WTC11 (cell line): ENCODE measurements at regions not wholly inside any gene's neighbourhood (a gene's known extent, or its start where the extent isn't known, plus 50 kb on each side); places are given as distances from the start of the nearest gene placed in this dataset.

Source experiments
- ATAC-seq: fragments of 200-7000 bp; cut with Tn5 transposase; 2 replicates; pipeline ENCODE4 v1.10.0; 2021; ENCODE audit warnings: mild to moderate bottlenecking, moderate library complexity
- CTCF ChIA-PET: fragments of 300-600 bp; sonication (Branson Sonifier 250); formaldehyde crosslinking; loops from one replicate; lab custom pipeline; 2021; ENCODE audit warnings: antibody characterized with exemption; lab: Charles Lee
- POLR2A ChIA-PET: fragments of 350-600 bp; sonication (Branson Sonifier 250); formaldehyde crosslinking; loops from one replicate; lab custom pipeline; 2021; ENCODE audit warnings: antibody characterized with exemption; lab: Charles Lee
- DNase-seq: peaks from one replicate; pipeline ENCODE4 v3.0.0; 2021; ENCODE audit warnings: low spot score
- H3K27ac Mint-ChIP-seq: 2 replicates; pipeline ENCODE4 v1.8.0; 2021; ENCODE audit warnings: mixed read lengths
- H3K27me3 Mint-ChIP-seq: 2 replicates; pipeline ENCODE4 v1.8.0; 2021; ENCODE audit warnings: low read depth, mild to moderate bottlenecking, moderate library complexity, mixed read lengths
- H3K36me3 Mint-ChIP-seq: 2 replicates; pipeline ENCODE4 v1.8.0; 2021; ENCODE audit warnings: mixed read lengths
- H3K4me1 Mint-ChIP-seq: 2 replicates; pipeline ENCODE4 v1.8.0; 2022; ENCODE audit warnings: mixed read lengths
- H3K4me3 Mint-ChIP-seq: 2 replicates; pipeline ENCODE4 v1.8.0; 2021; ENCODE audit warnings: mild to moderate bottlenecking, moderate library complexity, mixed read lengths
- H3K9me3 Mint-ChIP-seq: 2 replicates; pipeline ENCODE4 v1.8.0; 2021; ENCODE audit warnings: mixed read lengths
- CBFB ChIP-seq: sonication (generic); formaldehyde crosslinking; IDR thresholded peaks from 2 replicates; pipeline ENCODE4 v1.8.1; 2022; ENCODE audit warnings: mild to moderate bottlenecking, low read depth, missing genetic modification reagents
- ELF4 ChIP-seq: sonication (generic); formaldehyde crosslinking; IDR thresholded peaks from 2 replicates; pipeline ENCODE4 v1.8.1; 2022; ENCODE audit warnings: low read depth, mild to moderate bottlenecking, moderate library complexity, missing genetic modification reagents
- GRHL2 ChIP-seq: fragments of 250-450 bp; sonication (Bioruptor Pico); IDR thresholded peaks from 2 replicates; pipeline ENCODE4 v1.8.0; 2022; ENCODE audit warnings: mild to moderate bottlenecking, moderate library complexity; ENCODE audit not compliant: insufficient replicate concordance, severe bottlenecking
- GTF2I ChIP-seq: fragments of 250-450 bp; sonication (Bioruptor Pico); conservative IDR thresholded peaks from 2 replicates; pipeline ENCODE4 v1.4.0; 2021; ENCODE audit warnings: mild to moderate bottlenecking
- JAZF1 ChIP-seq: fragments of 250-450 bp; sonication (Bioruptor Pico); IDR thresholded peaks from 2 replicates; pipeline ENCODE4 v1.9.0; 2021; ENCODE audit warnings: moderate library complexity, mild to moderate bottlenecking, inconsistent platforms
- NFATC4 ChIP-seq: fragments of 250-450 bp; sonication (Bioruptor Pico); IDR thresholded peaks from 2 replicates; pipeline ENCODE4 v1.9.0; 2021; ENCODE audit warnings: mild to moderate bottlenecking
- NR2C2 ChIP-seq: sonication (generic); formaldehyde crosslinking; IDR thresholded peaks from 2 replicates; pipeline ENCODE4 v1.8.0; 2022; ENCODE audit warnings: mild to moderate bottlenecking, missing genetic modification reagents
- OVOL2 ChIP-seq: fragments of 250-450 bp; sonication (Bioruptor Pico); IDR thresholded peaks from 2 replicates; pipeline ENCODE4 v1.9.0; 2021; ENCODE audit warnings: mild to moderate bottlenecking, borderline replicate concordance
- PRRX2 ChIP-seq: fragments of 250-450 bp; sonication (Bioruptor Pico); IDR thresholded peaks from 2 replicates; pipeline ENCODE4 v1.8.0; 2021; ENCODE audit warnings: mild to moderate bottlenecking
- RELA ChIP-seq: sonication (generic); formaldehyde crosslinking; IDR thresholded peaks from 2 replicates; pipeline ENCODE4 v1.8.1; 2022; ENCODE audit warnings: missing genetic modification reagents, mild to moderate bottlenecking, borderline replicate concordance
- RORB ChIP-seq: fragments of 250-450 bp; sonication (Bioruptor Pico); IDR thresholded peaks from 2 replicates; pipeline ENCODE4 v1.9.0; 2021; ENCODE audit warnings: mild to moderate bottlenecking
- TCF7 ChIP-seq: sonication (generic); formaldehyde crosslinking; IDR thresholded peaks from 2 replicates; pipeline ENCODE4 v1.8.0; 2022; ENCODE audit warnings: mild to moderate bottlenecking, low read depth, missing genetic modification reagents, moderate library complexity
- ZNF121 ChIP-seq: sonication (generic); formaldehyde crosslinking; IDR thresholded peaks from 2 replicates; pipeline ENCODE4 v1.8.0; 2023; ENCODE audit warnings: missing genetic modification reagents
- ZNF219 ChIP-seq: sonication (generic); formaldehyde crosslinking; IDR thresholded peaks from 2 replicates; pipeline ENCODE4 v1.8.0; 2023; ENCODE audit warnings: missing genetic modification reagents, mild to moderate bottlenecking, borderline replicate concordance
- ZNF232 ChIP-seq: sonication (generic); formaldehyde crosslinking; IDR thresholded peaks from 2 replicates; pipeline ENCODE4 v1.8.0; 2022; ENCODE audit warnings: mild to moderate bottlenecking, missing genetic modification reagents
- ZNF263 ChIP-seq: sonication (generic); formaldehyde crosslinking; IDR thresholded peaks from 2 replicates; pipeline ENCODE4 v1.8.1; 2022; ENCODE audit warnings: low read depth, mild to moderate bottlenecking, moderate library complexity, missing genetic modification reagents
- ZNF416 ChIP-seq: fragments of 250-450 bp; sonication (Bioruptor Pico); IDR thresholded peaks from 2 replicates; pipeline ENCODE4 v1.9.0; 2021; ENCODE audit warnings: mild to moderate bottlenecking, inconsistent platforms
- TF ChIP-seq, protein P1 (sequence below): fragments of 200-600 bp; IDR thresholded peaks from 2 replicates; pipeline ENCODE4 v1.8.0; 2022; ENCODE audit warnings: antibody characterized with exemption
- TF ChIP-seq, protein P2 (sequence below): sonication (generic); formaldehyde crosslinking; IDR thresholded peaks from 2 replicates; pipeline ENCODE4 v1.8.1; 2022; ENCODE audit warnings: mild to moderate bottlenecking, moderate library complexity, missing genetic modification reagents
- TF ChIP-seq, protein P3 (sequence below): sonication (generic); formaldehyde crosslinking; IDR thresholded peaks from 2 replicates; pipeline ENCODE4 v1.8.0; 2023; ENCODE audit warnings: missing genetic modification reagents
- TF ChIP-seq, protein P4 (sequence below): sonication (generic); formaldehyde crosslinking; IDR thresholded peaks from 2 replicates; pipeline ENCODE4 v1.8.1; 2022; ENCODE audit warnings: missing genetic modification reagents, borderline replicate concordance
- TF ChIP-seq, protein P5 (sequence below): fragments of 250-450 bp; sonication (Bioruptor Pico); conservative IDR thresholded peaks from 2 replicates; pipeline ENCODE4 v1.9.0; 2021; ENCODE audit warnings: mild to moderate bottlenecking
- TF ChIP-seq, protein P6 (sequence below): sonication (generic); formaldehyde crosslinking; conservative IDR thresholded peaks from 2 replicates; pipeline ENCODE4 v1.8.1; 2023; ENCODE audit warnings: mild to moderate bottlenecking, low read depth, missing genetic modification reagents, moderate library complexity

DNA sequence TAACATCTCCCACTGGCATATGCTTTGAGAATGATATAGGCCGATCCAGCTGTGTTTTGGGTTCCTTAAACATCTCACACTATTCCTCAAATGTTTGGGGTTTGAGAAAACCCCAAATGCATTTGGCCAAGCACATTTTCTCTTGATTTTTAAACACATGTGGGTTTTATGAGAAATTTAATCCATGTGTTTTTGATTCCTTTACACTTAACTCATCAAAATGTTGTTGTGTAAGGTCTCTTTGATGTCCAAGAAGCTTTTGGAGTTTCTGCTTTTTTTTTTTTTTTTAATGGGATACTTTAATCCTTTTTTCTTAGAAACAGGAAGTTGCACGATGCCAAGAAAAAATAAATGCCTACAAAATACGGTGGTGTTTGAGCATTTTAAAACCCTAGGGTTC is 339.8 kb upstream of the TCF4 start:
- ChIA-PET CTCF (no interaction called here), POLR2A (no interaction called here)
- Mint-ChIP-seq H3K36me3 (peaks cover 12% of the 10 kb centered on the region), H3K4me3 (no peak overlapping the region), H3K9me3 (peaks cover 11% of the 10 kb centered on the region), H3K27ac (no peak overlapping the region), H3K4me1 (0 out of 2 replicates have a peak, but pooled peaks cover 4% of the 10 kb centered on the region), H3K27me3 (no peaks in the 10 kb centered on the region; the same call in 1 of the 2 replicates)
- DNase-seq (no peak), ATAC-seq (no peak)
- TF ChIP-seq RELA (CRISPR knock-in tag), result no peak
- no peak for TF ChIP-seq ZNF416 (CRISPR knock-in tag)
- no peak for TF ChIP-seq ELF4 (CRISPR knock-in tag)
- no peak for TF ChIP-seq RORB
- TF ChIP-seq ZNF121 (CRISPR knock-in tag), result no peak
- no peak for TF ChIP-seq TCF7

DNA sequence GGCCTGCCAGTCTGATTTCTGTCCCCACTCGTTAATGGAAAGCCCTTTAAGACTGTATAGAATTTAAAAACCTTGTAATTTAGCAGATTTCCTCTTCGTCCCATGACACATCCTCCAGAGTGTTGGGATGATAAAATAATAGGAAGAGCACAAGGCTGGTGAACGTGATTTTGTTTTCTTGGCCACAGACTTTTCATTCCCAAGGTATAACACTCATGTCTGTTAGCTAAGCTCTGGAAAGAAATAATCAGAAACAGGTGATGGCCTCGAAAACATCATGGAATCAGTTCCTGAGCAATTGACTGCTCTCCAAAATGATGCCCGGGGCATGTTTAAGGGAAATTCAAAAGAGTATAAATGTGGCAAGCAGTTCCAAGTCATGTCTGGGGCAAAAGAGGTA is 337.8 kb upstream of the TCF4 start:
- H3K36me3 Mint-ChIP-seq, result peaks cover 16% of the 10 kb centered on the region
- POLR2A ChIA-PET, result no interaction called here
- no peak for DNase-seq
- peaks cover 15% of the 10 kb centered on the region for H3K9me3 Mint-ChIP-seq
- H3K4me1 Mint-ChIP-seq, result 0 out of 2 replicates have a peak, but pooled peaks cover 3% of the 10 kb centered on the region
- peak overlapping the region; percentile 15; the same call in 1 of the 2 replicates for H3K27ac Mint-ChIP-seq
- TF ChIP-seq GTF2I (CRISPR knock-in tag) (no peak), JAZF1 (CRISPR knock-in tag) (no peak), NFATC4 (CRISPR knock-in tag) (no peak)
- TF ChIP-seq, protein P1, sequence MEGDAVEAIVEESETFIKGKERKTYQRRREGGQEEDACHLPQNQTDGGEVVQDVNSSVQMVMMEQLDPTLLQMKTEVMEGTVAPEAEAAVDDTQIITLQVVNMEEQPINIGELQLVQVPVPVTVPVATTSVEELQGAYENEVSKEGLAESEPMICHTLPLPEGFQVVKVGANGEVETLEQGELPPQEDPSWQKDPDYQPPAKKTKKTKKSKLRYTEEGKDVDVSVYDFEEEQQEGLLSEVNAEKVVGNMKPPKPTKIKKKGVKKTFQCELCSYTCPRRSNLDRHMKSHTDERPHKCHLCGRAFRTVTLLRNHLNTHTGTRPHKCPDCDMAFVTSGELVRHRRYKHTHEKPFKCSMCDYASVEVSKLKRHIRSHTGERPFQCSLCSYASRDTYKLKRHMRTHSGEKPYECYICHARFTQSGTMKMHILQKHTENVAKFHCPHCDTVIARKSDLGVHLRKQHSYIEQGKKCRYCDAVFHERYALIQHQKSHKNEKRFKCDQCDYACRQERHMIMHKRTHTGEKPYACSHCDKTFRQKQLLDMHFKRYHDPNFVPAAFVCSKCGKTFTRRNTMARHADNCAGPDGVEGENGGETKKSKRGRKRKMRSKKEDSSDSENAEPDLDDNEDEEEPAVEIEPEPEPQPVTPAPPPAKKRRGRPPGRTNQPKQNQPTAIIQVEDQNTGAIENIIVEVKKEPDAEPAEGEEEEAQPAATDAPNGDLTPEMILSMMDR, result no peak
- TF ChIP-seq, protein P2, sequence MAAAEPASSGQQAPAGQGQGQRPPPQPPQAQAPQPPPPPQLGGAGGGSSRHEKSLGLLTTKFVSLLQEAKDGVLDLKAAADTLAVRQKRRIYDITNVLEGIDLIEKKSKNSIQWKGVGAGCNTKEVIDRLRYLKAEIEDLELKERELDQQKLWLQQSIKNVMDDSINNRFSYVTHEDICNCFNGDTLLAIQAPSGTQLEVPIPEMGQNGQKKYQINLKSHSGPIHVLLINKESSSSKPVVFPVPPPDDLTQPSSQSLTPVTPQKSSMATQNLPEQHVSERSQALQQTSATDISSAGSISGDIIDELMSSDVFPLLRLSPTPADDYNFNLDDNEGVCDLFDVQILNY (CRISPR knock-in tag), result no peak
- TF ChIP-seq, protein P3, sequence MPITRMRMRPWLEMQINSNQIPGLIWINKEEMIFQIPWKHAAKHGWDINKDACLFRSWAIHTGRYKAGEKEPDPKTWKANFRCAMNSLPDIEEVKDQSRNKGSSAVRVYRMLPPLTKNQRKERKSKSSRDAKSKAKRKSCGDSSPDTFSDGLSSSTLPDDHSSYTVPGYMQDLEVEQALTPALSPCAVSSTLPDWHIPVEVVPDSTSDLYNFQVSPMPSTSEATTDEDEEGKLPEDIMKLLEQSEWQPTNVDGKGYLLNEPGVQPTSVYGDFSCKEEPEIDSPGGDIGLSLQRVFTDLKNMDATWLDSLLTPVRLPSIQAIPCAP (CRISPR knock-in tag), result no peak
- TF ChIP-seq, protein P4, sequence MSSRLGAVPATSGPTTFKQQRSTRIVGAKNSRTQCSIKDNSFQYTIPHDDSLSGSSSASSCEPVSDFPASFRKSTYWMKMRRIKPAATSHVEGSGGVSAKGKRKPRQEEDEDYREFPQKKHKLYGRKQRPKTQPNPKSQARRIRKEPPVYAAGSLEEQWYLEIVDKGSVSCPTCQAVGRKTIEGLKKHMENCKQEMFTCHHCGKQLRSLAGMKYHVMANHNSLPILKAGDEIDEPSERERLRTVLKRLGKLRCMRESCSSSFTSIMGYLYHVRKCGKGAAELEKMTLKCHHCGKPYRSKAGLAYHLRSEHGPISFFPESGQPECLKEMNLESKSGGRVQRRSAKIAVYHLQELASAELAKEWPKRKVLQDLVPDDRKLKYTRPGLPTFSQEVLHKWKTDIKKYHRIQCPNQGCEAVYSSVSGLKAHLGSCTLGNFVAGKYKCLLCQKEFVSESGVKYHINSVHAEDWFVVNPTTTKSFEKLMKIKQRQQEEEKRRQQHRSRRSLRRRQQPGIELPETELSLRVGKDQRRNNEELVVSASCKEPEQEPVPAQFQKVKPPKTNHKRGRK, result no peak
- TF ChIP-seq, all 79 proteins: peak for 0
- ATAC-seq, result no peak
- no peaks in the 10 kb centered on the region; the same call in 1 of the 2 replicates for H3K27me3 Mint-ChIP-seq
- CTCF ChIA-PET, result no interaction called here
- H3K4me3 Mint-ChIP-seq, result no peak overlapping the region

DNA sequence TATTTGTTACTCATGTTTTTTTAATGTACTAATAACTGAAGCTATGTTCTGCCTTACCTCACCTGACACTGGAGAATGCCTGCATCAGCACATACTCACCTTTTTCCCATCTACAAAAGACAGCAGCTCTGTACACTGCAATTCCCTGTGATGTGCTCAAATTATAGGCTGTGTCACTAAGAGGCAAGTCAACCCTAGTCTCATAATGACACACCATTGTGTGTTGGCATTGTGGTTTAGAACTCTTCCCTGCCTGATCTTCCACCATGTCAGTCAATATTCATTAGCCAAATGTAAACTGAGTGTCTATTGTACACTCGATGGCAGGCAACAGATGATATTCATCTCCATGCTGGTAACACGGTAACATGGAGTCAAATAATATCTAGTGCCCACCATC is 332.1 kb upstream of the TCF4 start:
- ChIA-PET CTCF (no interaction called here), POLR2A (no interaction called here)
- Mint-ChIP-seq H3K36me3 (peaks cover 40% of the 10 kb centered on the region), H3K27ac (no peak overlapping the region), H3K4me3 (no peak overlapping the region), H3K4me1 (no peaks in the 10 kb centered on the region), H3K9me3 (peaks cover 39% of the 10 kb centered on the region), H3K27me3 (no peaks in the 10 kb centered on the region)
- ATAC-seq (no peak), DNase-seq (no peak)
- TF ChIP-seq ZNF263 (CRISPR knock-in tag) (no peak), JAZF1 (CRISPR knock-in tag) (no peak), OVOL2 (CRISPR knock-in tag) (no peak), NR2C2 (no peak), GRHL2 (CRISPR knock-in tag) (no peak), ZNF219 (CRISPR knock-in tag) (no peak), PRRX2 (no peak), ZNF232 (no peak), ELF4 (CRISPR knock-in tag) (no peak), CBFB (CRISPR knock-in tag) (no peak)
- TF ChIP-seq, protein P5, sequence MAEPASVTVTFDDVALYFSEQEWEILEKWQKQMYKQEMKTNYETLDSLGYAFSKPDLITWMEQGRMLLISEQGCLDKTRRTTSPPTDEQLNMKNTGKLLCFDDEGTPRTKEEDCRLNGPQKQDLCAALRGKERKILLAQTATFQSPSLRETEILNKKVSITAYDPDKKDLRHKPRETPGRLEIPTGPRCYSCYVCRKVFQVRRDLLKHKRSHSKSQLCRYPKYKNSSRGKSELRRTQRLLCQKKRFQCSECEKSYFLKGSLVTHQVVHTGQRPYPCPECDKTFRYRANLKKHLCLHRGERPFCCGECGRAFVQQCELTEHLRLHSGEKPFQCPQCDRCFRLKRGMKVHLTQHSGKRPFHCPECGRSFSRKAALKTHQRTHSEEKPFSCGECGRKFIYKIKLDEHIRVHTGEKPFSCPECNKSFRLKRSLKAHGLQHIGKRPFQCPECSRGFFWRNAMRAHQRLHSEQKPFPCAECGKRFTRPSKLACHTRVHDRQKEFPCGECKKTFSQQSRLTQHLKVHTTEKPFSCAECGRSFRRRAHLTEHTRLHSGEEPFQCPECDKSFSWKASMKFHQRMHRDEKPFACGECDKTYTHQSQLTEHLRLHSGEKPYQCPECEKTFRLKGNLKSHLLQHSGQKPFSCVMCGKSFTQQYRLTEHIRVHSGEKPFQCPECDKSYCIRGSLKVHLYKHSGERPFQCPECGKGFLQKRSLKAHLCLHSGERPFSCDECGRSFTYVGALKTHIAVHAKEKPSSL (CRISPR knock-in tag), result no peak
- TF ChIP-seq, protein P2 (CRISPR knock-in tag), result no peak
- TF ChIP-seq, protein P6, sequence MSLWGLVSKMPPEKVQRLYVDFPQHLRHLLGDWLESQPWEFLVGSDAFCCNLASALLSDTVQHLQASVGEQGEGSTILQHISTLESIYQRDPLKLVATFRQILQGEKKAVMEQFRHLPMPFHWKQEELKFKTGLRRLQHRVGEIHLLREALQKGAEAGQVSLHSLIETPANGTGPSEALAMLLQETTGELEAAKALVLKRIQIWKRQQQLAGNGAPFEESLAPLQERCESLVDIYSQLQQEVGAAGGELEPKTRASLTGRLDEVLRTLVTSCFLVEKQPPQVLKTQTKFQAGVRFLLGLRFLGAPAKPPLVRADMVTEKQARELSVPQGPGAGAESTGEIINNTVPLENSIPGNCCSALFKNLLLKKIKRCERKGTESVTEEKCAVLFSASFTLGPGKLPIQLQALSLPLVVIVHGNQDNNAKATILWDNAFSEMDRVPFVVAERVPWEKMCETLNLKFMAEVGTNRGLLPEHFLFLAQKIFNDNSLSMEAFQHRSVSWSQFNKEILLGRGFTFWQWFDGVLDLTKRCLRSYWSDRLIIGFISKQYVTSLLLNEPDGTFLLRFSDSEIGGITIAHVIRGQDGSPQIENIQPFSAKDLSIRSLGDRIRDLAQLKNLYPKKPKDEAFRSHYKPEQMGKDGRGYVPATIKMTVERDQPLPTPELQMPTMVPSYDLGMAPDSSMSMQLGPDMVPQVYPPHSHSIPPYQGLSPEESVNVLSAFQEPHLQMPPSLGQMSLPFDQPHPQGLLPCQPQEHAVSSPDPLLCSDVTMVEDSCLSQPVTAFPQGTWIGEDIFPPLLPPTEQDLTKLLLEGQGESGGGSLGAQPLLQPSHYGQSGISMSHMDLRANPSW (CRISPR knock-in tag), result no peak
